B cell (primary cell): ENCODE measurements at regions not wholly inside any gene's neighbourhood (a gene's known extent, or its start where the extent isn't known, plus 50 kb on each side); places are given as distances from the start of the nearest gene placed in this dataset.

ENCODE experiments used
- ATAC-seq: fragments of 200-7000 bp; cut with Tn5 transposase; one replicate; pipeline ENCODE4 v1.10.0; 2021; ENCODE audit warnings: low read depth, mild to moderate bottlenecking, moderate number of reproducible peaks, moderate library complexity
- CTCF ChIA-PET: fragments of 350-600 bp; sonication (Branson Sonifier 250); formaldehyde crosslinking; loops from one replicate; lab custom pipeline; 2021; ENCODE audit warnings: antibody characterized with exemption, inconsistent platforms; lab: Charles Lee
- POLR2A ChIA-PET: fragments of 350-600 bp; sonication (Branson Sonifier 250); formaldehyde crosslinking; loops from one replicate; lab custom pipeline; 2021; ENCODE audit warnings: antibody characterized with exemption; lab: Charles Lee
- DNase-seq: peaks from one replicate; pipeline ENCODE4 v3.0.0; 2013
- H2AFZ ChIP-seq: 2 replicates; pipeline ENCODE4 v1.6.1; 2012; ENCODE audit warnings: mild to moderate bottlenecking, low read depth, low read length; ENCODE audit not compliant: insufficient read depth, poor library complexity, severe bottlenecking
- H3K27ac ChIP-seq, 2 donors: 1 replicate in 1 of 2; 2 replicates in 1 of 2; pipeline ENCODE4 v1.5.1; 2012 to 2013; ENCODE audit warnings: low read length in 2 of 2, mild to moderate bottlenecking in 2 of 2, moderate library complexity in 1 of 2
- H3K27me3 ChIP-seq, 4 experiments: fragments of 200-600 bp in 1 of 4; sonication (generic) in 1 of 4; replicated peaks in 1 of 4; 1 replicate in 2 of 4; 2 replicates in 2 of 4; pipeline versions ENCODE4 v1.6.1 to v1.7.0; 2013 to 2016; ENCODE audit warnings: low read length in 3 of 4, mild to moderate bottlenecking in 2 of 4, mixed read lengths in 1 of 4, moderate library complexity in 1 of 4; ENCODE audit not compliant: insufficient read depth in 4 of 4, control insufficient read depth in 3 of 4; ENCODE audit errors: control extremely low read depth in 1 of 4
- H3K36me3 ChIP-seq, 2 experiments: replicated peaks in 1 of 2; 1 replicate in 1 of 2; 2 replicates in 1 of 2; pipeline versions ENCODE4 v1.6.1 to v1.7.1; 2013; ENCODE audit warnings: low read length in 1 of 2; ENCODE audit not compliant: insufficient read depth in 2 of 2, control insufficient read depth in 1 of 2; ENCODE audit errors: control extremely low read depth in 1 of 2, extremely low read depth in 1 of 2
- H3K4me1 ChIP-seq, 2 donors: fragments of 200-600 bp in 1 of 2; sonication (generic) in 1 of 2; 1 replicate in 1 of 2; 2 replicates in 1 of 2; pipeline versions ENCODE4 v1.5.1 to v1.6.1; 2013 to 2017; ENCODE audit warnings: low read length in 2 of 2; ENCODE audit not compliant: control insufficient read depth in 2 of 2, insufficient read depth in 2 of 2
- H3K4me2 ChIP-seq: replicated peaks from 2 replicates; pipeline ENCODE3; 2012; ENCODE audit warnings: mild to moderate bottlenecking, low read depth, low read length; ENCODE audit not compliant: poor library complexity, severe bottlenecking
- H3K4me3 ChIP-seq, 5 experiments: fragments of 200-600 bp in 1 of 5; sonication (generic) in 1 of 5; 1 replicate in 3 of 5; 2 replicates in 2 of 5; pipeline versions ENCODE4 v1.5.1 to v1.7.0; 2011 to 2016; ENCODE audit warnings: low read length in 4 of 5, mild to moderate bottlenecking in 4 of 5, low read depth in 2 of 5, control low read depth in 1 of 5, moderate library complexity in 1 of 5; ENCODE audit not compliant: insufficient read depth in 1 of 5; ENCODE audit errors: control extremely low read depth in 1 of 5, extremely low read depth in 1 of 5
- H3K79me2 ChIP-seq: fragments of 200-600 bp; sonication (generic); one replicate; pipeline ENCODE4 v1.6.0; 2016; ENCODE audit warnings: low read length; ENCODE audit not compliant: control insufficient read depth, insufficient read depth
- H3K9ac ChIP-seq: fragments of 200-600 bp; sonication (generic); 2 replicates; pipeline ENCODE4 v1.6.1; 2017; ENCODE audit warnings: mild to moderate bottlenecking, low read length, moderate library complexity
- H3K9me3 ChIP-seq, 3 donors: one replicate each; pipeline versions ENCODE4 v1.6.1 to v1.7.1; 2013; ENCODE audit warnings: low read length in 2 of 3; ENCODE audit not compliant: control insufficient read depth in 2 of 3, insufficient read depth in 1 of 3; ENCODE audit errors: control extremely low read depth in 1 of 3
- H4K20me1 ChIP-seq: 2 replicates; pipeline ENCODE4 v1.6.0; 2012; ENCODE audit warnings: mild to moderate bottlenecking, low read length; ENCODE audit not compliant: insufficient read depth, control insufficient read depth, poor library complexity, severe bottlenecking
- H3K27ac Mint-ChIP-seq: one replicate; pipeline ENCODE4 v1.8.0; 2021; ENCODE audit warnings: mixed read lengths
- H3K27me3 Mint-ChIP-seq: one replicate; pipeline ENCODE4 v1.8.0; 2021; ENCODE audit warnings: mixed read lengths
- H3K4me1 Mint-ChIP-seq: one replicate; pipeline ENCODE4 v1.8.0; 2021; ENCODE audit warnings: mixed read lengths
- H3K4me3 Mint-ChIP-seq: one replicate; pipeline ENCODE4 v1.8.0; 2021; ENCODE audit warnings: mixed read lengths
- H3K9me3 Mint-ChIP-seq: one replicate; pipeline ENCODE4 v1.8.0; 2022; ENCODE audit warnings: mixed read lengths; ENCODE audit not compliant: insufficient read depth
- EZH2 ChIP-seq: IDR thresholded peaks from 2 replicates; pipeline ENCODE4 v1.6.1; 2012; ENCODE audit warnings: borderline replicate concordance, low read depth, mild to moderate bottlenecking, moderate library complexity, low read length; ENCODE audit not compliant: insufficient read depth, poor library complexity, severe bottlenecking
- WGBS: methylation state at CpG from one replicate; pipeline ENCODE4 v1.1.5; 2013; ENCODE audit warnings: missing lambda C conversion rate; ENCODE audit not compliant: insufficient coverage; 5-methylcytosine and 5-hydroxymethylcytosine counted together
- intact Hi-C: fragments of 100-400 bp; cut with micrococcal nuclease; formaldehyde crosslinking; loops from one replicate; pipeline ENCODE4 v1.10.0; 2022
- TF ChIP-seq, protein P1 (sequence below): fragments of 200-600 bp; IDR thresholded peaks from one replicate; pipeline ENCODE4 v1.8.0; 2022; ENCODE audit warnings: antibody characterized with exemption, mild to moderate bottlenecking

DNA sequence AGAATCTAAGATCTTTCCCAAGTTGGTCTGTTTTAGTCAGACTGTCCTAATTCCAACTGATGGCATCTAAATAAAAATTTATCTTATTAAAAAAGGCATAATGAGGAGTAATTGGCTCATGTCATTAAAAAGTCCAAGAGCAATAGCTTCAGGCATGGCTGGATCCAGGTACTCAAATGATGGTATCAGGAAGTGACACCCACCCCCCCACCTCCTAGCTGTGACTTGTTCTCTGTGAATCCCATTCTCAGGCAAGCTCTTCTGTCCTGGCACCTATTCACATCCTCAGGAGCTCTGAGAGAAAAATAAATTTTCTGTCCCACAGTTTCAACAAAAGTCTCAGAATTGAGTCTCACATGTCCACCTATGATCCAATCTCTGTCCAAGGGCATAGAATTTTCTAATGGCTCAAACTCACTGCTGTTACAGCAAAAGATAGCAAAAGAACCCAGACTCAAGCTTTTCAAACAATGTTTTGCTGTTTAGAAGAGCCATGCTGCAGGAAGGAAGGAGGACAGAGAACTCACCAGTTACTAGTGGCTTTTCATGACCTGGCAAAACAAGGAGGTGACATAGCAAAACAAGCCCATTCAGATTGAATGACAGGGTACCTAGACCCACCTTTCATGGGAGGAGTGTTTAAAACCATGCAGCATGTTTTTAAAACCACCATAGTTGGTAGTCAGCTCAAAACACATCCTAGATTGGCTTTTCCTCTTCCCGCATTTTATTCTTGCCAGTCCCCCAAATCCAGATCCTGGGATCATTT is 496.1 kb downstream of the PREX1 start:
- Histone ChIP-seq H2AFZ (no peak overlapping the region), H4K20me1 (no peaks in the 10 kb centered on the region), H3K36me3 (no peaks in the 10 kb centered on the region), H3K9me3 (no peaks in the 10 kb centered on the region), H3K9ac (no peak overlapping the region), H3K4me1 (no peaks in the 10 kb centered on the region), H3K4me2 (no peak overlapping the region), H3K27ac (no peak overlapping the region), H3K4me3 (no peak overlapping the region), H3K79me2 (no peaks in the 10 kb centered on the region), H3K27me3 (peaks cover 0 to 8% (median 0%) of the 10 kb centered on the region in 4 experiments)
- ChIA-PET POLR2A (no interaction called here), CTCF (interaction anchor here (0.9 to 2.0 kb wide), 2 partner anchors 12 to 289 kb away, joined by 3 to 10 read pairs; no protein-coding TSS in a partner anchor)
- no peak overlapping the region for H3K27ac Mint-ChIP-seq
- H3K4me1 Mint-ChIP-seq: no peaks in the 10 kb centered on the region
- H3K27me3 Mint-ChIP-seq: peaks cover 19% of the 10 kb centered on the region
- intact Hi-C loops: no loop called here
- no peak for TF ChIP-seq EZH2
- TF ChIP-seq, protein P1, sequence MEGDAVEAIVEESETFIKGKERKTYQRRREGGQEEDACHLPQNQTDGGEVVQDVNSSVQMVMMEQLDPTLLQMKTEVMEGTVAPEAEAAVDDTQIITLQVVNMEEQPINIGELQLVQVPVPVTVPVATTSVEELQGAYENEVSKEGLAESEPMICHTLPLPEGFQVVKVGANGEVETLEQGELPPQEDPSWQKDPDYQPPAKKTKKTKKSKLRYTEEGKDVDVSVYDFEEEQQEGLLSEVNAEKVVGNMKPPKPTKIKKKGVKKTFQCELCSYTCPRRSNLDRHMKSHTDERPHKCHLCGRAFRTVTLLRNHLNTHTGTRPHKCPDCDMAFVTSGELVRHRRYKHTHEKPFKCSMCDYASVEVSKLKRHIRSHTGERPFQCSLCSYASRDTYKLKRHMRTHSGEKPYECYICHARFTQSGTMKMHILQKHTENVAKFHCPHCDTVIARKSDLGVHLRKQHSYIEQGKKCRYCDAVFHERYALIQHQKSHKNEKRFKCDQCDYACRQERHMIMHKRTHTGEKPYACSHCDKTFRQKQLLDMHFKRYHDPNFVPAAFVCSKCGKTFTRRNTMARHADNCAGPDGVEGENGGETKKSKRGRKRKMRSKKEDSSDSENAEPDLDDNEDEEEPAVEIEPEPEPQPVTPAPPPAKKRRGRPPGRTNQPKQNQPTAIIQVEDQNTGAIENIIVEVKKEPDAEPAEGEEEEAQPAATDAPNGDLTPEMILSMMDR: no peak
- ATAC-seq (no peak), DNase-seq (no peak)
- H3K9me3 Mint-ChIP-seq: no peaks in the 10 kb centered on the region
- no peak overlapping the region for H3K4me3 Mint-ChIP-seq
- WGBS: 100% methylated on average over 1 of the region's 1 CpG
